ENCODE measurements at regions not wholly inside any gene's neighbourhood (a gene's known extent, or its start where the extent isn't known, plus 50 kb on each side); places are given as distances from the start of the nearest gene placed in this dataset.

DNA sequence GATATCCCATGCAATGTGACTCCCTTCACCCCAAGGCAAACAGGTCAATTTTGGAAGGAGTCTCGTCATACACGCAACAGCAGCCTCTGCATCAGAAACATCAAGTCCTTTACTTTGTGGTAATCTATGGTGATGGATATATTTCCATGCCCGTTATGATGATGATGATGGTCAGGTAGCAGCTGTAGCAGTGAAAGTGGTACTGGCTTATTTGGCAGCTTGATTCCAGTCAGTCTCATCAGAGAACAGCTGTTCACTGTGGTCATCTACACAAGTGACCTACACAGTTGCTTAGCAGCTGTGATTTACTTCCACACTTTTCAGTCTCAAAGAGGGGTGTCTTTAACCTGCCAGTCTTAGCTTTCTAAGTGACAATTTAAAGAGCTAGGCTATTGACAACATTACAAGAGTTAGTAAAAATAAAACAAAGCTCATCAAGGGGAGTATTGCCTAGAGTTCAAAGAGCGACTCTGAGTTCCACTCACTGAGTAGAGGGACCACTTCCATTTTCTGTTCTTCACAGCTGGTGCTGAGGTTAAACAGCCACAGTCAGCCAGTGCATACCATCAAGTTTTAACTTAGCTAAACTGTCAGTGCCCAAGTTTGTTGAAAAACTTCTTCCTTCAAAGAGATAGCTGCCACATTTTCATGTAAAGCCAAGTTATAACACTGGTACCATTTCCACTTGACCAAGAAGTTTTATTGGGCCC, 587.4 kb upstream of the KCNMB2 start:
- POLR2A ChIA-PET, result no interaction called here
- DNase-seq (ENCODE audit: low read depth, low spot score) (no peak), FAIRE-seq (no peak)
- TF ChIP-seq, protein P1, sequence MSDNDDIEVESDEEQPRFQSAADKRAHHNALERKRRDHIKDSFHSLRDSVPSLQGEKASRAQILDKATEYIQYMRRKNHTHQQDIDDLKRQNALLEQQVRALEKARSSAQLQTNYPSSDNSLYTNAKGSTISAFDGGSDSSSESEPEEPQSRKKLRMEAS (IDR thresholded peaks at IDR 0.05; ENCODE audit: insufficient read depth, insufficient read length), result no peak
- no peak for TF ChIP-seq EZH2 (IDR thresholded peaks at IDR 0.05; ENCODE audit: borderline replicate concordance, low read depth, low read length, severe bottlenecking)
- TF ChIP-seq GATA2 (IDR thresholded peaks at IDR 0.05; ENCODE audit: insufficient read depth, insufficient read length, low read depth, low read length), result no peak
- no peak for TF ChIP-seq MYC (IDR thresholded peaks at IDR 0.05; ENCODE audit: low read depth, low read length)
- TF ChIP-seq POLR2AphosphoS5 (IDR thresholded peaks at IDR 0.05; ENCODE audit: insufficient read depth, low read depth, low read length), result no peak
- no peak for TF ChIP-seq POLR2A (IDR thresholded peaks at IDR 0.05; ENCODE audit: low read depth, low read length)
- TF ChIP-seq, protein P2, sequence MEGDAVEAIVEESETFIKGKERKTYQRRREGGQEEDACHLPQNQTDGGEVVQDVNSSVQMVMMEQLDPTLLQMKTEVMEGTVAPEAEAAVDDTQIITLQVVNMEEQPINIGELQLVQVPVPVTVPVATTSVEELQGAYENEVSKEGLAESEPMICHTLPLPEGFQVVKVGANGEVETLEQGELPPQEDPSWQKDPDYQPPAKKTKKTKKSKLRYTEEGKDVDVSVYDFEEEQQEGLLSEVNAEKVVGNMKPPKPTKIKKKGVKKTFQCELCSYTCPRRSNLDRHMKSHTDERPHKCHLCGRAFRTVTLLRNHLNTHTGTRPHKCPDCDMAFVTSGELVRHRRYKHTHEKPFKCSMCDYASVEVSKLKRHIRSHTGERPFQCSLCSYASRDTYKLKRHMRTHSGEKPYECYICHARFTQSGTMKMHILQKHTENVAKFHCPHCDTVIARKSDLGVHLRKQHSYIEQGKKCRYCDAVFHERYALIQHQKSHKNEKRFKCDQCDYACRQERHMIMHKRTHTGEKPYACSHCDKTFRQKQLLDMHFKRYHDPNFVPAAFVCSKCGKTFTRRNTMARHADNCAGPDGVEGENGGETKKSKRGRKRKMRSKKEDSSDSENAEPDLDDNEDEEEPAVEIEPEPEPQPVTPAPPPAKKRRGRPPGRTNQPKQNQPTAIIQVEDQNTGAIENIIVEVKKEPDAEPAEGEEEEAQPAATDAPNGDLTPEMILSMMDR (IDR thresholded peaks at IDR 0.05; ENCODE audit: extremely low read depth in 1 of 2, insufficient read depth in 1 of 2, low read depth in 1 of 2, low read length in 2 of 2), result no peak
- TF ChIP-seq FOS (IDR thresholded peaks at IDR 0.05; ENCODE audit: borderline replicate concordance, insufficient read depth, low read length), result no peak
- no peak for TF ChIP-seq JUN (IDR thresholded peaks at IDR 0.05; ENCODE audit: borderline replicate concordance, insufficient read depth, insufficient read length, low read depth)
- Histone ChIP-seq H2AFZ (ENCODE audit: low read depth, low read length) (no peak overlapping the region), H3K27me3 (ENCODE audit: control insufficient read depth in 2 of 2, insufficient read depth in 2 of 2, low read length in 2 of 2) (no peaks in the 10 kb centered on the region), H3K4me3 (replicated peaks in 1 of 3; ENCODE audit: insufficient read depth in 1 of 3, low read depth in 1 of 3, low read length in 3 of 3) (no peak overlapping the region), H3K4me1 (ENCODE audit: control insufficient read depth, extremely low read depth, insufficient read depth, low read length) (peaks cover 3% of the 10 kb centered on the region), H3K9me1 (replicated peaks; ENCODE audit: control insufficient read depth, extremely low read depth, insufficient read depth, low read length) (no peaks in the 10 kb centered on the region), H3K9ac (replicated peaks; ENCODE audit: extremely low read depth, insufficient read depth, low read length) (no peak overlapping the region), H4K20me1 (replicated peaks; ENCODE audit: control insufficient read depth, extremely low read depth, insufficient read depth, low read length) (no peaks in the 10 kb centered on the region), H3K9me3 (replicated peaks; ENCODE audit: control insufficient read depth, insufficient read depth, low read length) (no peaks in the 10 kb centered on the region), H3K27ac (ENCODE audit: insufficient read depth, low read depth, low read length) (no peak overlapping the region), H3K4me2 (ENCODE audit: insufficient read depth, low read length) (no peak overlapping the region), H3K36me3 (ENCODE audit: control insufficient read depth in 2 of 2, extremely low read depth in 1 of 2, insufficient read depth in 2 of 2, low read length in 2 of 2) (no peaks in the 10 kb centered on the region), H3K79me2 (ENCODE audit: control insufficient read depth, insufficient read depth, low read length) (no peaks in the 10 kb centered on the region)
- intact Hi-C loops (cut with micrococcal nuclease) (no loop called here), dilution Hi-C loops (cut with MboI; ENCODE audit: extremely low pct_ligation_motif_present, low sequenced_read_pairs) (no loop called here)
- CTCF ChIA-PET, result interaction anchor here (1.2 kb wide), 1 partner anchor 376 kb away, joined by 3 read pairs; no protein-coding TSS in a partner anchor
- BruUV-seq (replicated peaks), result no TSS peak
